CD4-positive, alpha-beta T cell treated with Interleukin-10 for 1 hour (primary cell): ENCODE measurements at regions not wholly inside any gene's neighbourhood (a gene's known extent, or its start where the extent isn't known, plus 50 kb on each side); places are given as distances from the start of the nearest gene placed in this dataset.

Source experiments
- DNase-seq: peaks from one replicate; pipeline ENCODE4 v3.0.0-alpha.2; 2020

GRCh38 chr3:177306252-177306651 lies 109.0 kb upstream of the TBL1XR1 start:
- DNase-seq = no peak

- no peak for DNase-seq
These were observed 110.1 kb upstream of the TBL1XR1 start for GRCh38 chr3:177307391-177307790.

GRCh38 chr3:177307826-177308225 lies 110.5 kb upstream of the TBL1XR1 start:
- DNase-seq = no peak

GRCh38 chr3:177308286-177308685 lies 111.0 kb upstream of the TBL1XR1 start:
- DNase-seq = no peak

- no peak for DNase-seq
These were observed 111.6 kb upstream of the TBL1XR1 start for GRCh38 chr3:177308911-177309310.

GRCh38 chr3:177312491-177312890 lies 115.2 kb upstream of the TBL1XR1 start:
- no peak for DNase-seq

GRCh38 chr3:177314897-177315296 lies 117.6 kb upstream of the TBL1XR1 start:
- no peak for DNase-seq

GRCh38 chr3:177317247-177317646 lies 120.0 kb upstream of the TBL1XR1 start:
- DNase-seq = no peak

GRCh38 chr3:177318559-177318958 lies 121.3 kb upstream of the TBL1XR1 start:
- no peak for DNase-seq

- DNase-seq = no peak
These were observed 123.5 kb upstream of the TBL1XR1 start for GRCh38 chr3:177320765-177321247.

- DNase-seq = no peak
These were observed 124.5 kb upstream of the TBL1XR1 start for GRCh38 chr3:177321819-177322218.

- DNase-seq = no peak
These were observed 125.6 kb upstream of the TBL1XR1 start for GRCh38 chr3:177322881-177323280.

- DNase-seq = no peak
These were observed 132.6 kb upstream of the TBL1XR1 start for GRCh38 chr3:177329854-177330253.

GRCh38 chr3:177330779-177331178 lies 133.5 kb upstream of the TBL1XR1 start:
- DNase-seq = no peak

- DNase-seq = no peak
These were observed 134.0 kb upstream of the TBL1XR1 start for GRCh38 chr3:177331203-177331835.

GRCh38 chr3:177332955-177333354 lies 135.7 kb upstream of the TBL1XR1 start:
- DNase-seq = no peak

GRCh38 chr3:177333533-177334520 lies 136.5 kb upstream of the TBL1XR1 start:
- DNase-seq = no peak

- no peak for DNase-seq
These were observed 137.5 kb upstream of the TBL1XR1 start for GRCh38 chr3:177334803-177335202.

GRCh38 chr3:177335728-177336127 lies 138.4 kb upstream of the TBL1XR1 start:
- DNase-seq = no peak

- no peak for DNase-seq
These were observed 139.7 kb upstream of the TBL1XR1 start for GRCh38 chr3:177336873-177337450.

GRCh38 chr3:177337541-177338331 lies 140.5 kb upstream of the TBL1XR1 start:
- peak; percentile 58 for DNase-seq

GRCh38 chr3:177338697-177339219 lies 141.5 kb upstream of the TBL1XR1 start:
- no peak for DNase-seq
